ENCODE measurements at regions not wholly inside any gene's neighbourhood (a gene's known extent, or its start where the extent isn't known, plus 50 kb on each side); places are given as distances from the start of the nearest gene placed in this dataset.

DNA sequence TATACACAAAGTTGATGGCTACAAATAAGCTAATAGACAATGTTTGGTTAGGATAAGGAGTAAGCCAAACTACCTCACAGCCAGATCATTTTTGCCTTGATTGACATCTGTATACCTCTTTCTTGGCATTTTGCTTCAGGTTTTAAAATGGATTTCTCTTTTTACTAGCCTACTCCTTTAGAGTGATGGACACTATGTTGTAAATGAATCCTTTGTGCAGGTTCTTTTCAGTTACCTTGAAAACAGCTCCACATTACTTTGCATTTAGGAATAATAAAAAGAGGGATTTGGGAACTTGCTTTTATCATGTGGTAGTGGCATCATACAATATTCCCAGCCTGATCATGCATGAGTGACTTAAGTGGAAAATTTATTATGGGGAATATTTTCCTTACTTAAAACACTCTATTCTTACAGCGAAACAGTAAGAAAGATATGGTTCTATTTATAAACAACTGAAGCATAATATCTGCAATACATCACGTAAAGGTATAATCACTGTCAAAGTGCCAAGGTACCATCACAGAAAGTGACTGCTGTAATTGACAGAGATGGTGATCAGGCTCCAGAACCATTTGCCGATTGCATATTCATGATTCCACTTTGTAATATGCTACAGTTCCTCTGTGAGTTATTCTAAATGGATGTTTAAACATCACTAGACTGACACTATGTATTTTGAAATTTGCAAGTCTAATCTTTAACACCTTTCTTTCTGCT, 327.0 kb downstream of the DMRTA1 start:
- TF ChIP-seq POLR2AphosphoS5 (IDR thresholded peaks at IDR 0.05) (no peak), POLR2A (IDR thresholded peaks at IDR 0.05; ENCODE audit: low read depth) (no peak)

Measured in esophagus muscularis mucosa (tissue), 2 donors.